HEK293T (cell line): ENCODE measurements at regions not wholly inside any gene's neighbourhood (a gene's known extent, or its start where the extent isn't known, plus 50 kb on each side); places are given as distances from the start of the nearest gene placed in this dataset.

ENCODE experiments used
- CTCF ChIA-PET: fragments of 350-600 bp; formaldehyde crosslinking; extraction: SDS; loops from one replicate; lab custom pipeline; 2021; ENCODE audit warnings: antibody characterized with exemption, inconsistent platforms; lab: Yijun Ruan, JAX
- POLR2A ChIA-PET: fragments of 350-600 bp; formaldehyde crosslinking; extraction: SDS; loops from one replicate; lab custom pipeline; 2020; ENCODE audit warnings: antibody characterized with exemption, inconsistent platforms; lab: Yijun Ruan, JAX
- DNase-seq: peaks from one replicate; pipeline ENCODE4 v3.0.0; 2012; ENCODE audit warnings: mixed read lengths; ENCODE audit errors: extremely low spot score
- ARNT ChIP-seq: fragments of 450-650 bp; IDR thresholded peaks from 2 replicates; pipeline ENCODE4 v1.6.1; 2017; ENCODE audit warnings: mild to moderate bottlenecking
- BHLHE40 ChIP-seq: fragments of 450-650 bp; IDR thresholded peaks from 2 replicates; pipeline ENCODE4 v1.6.1; 2016; ENCODE audit warnings: mild to moderate bottlenecking, moderate library complexity, borderline replicate concordance
- CTBP1 ChIP-seq: fragments of 450-650 bp; IDR thresholded peaks from 2 replicates; pipeline ENCODE4 v1.6.1; 2016; ENCODE audit warnings: borderline replicate concordance
- ELF4 ChIP-seq: fragments of 450-650 bp; IDR thresholded peaks from 2 replicates; pipeline ENCODE4 v1.6.1; 2017; ENCODE audit warnings: antibody characterized with exemption
- FOXA1 ChIP-seq: fragments of 450-650 bp; IDR thresholded peaks from 2 replicates; pipeline ENCODE4 v1.6.1; 2016; ENCODE audit warnings: mild to moderate bottlenecking
- FOXK2 ChIP-seq: fragments of 450-650 bp; IDR thresholded peaks from 2 replicates; pipeline ENCODE4 v1.6.1; 2016; ENCODE audit warnings: mild to moderate bottlenecking
- FOXM1 ChIP-seq: fragments of 450-650 bp; IDR thresholded peaks from 2 replicates; pipeline ENCODE4 v1.6.1; 2017; ENCODE audit warnings: mild to moderate bottlenecking, borderline replicate concordance
- HDGF ChIP-seq: fragments of 450-650 bp; IDR thresholded peaks from 2 replicates; pipeline ENCODE4 v1.6.1; 2017; ENCODE audit warnings: antibody characterized with exemption, borderline replicate concordance
- L3MBTL2 ChIP-seq: fragments of 450-650 bp; conservative IDR thresholded peaks from 2 replicates; pipeline ENCODE4 v1.6.1; 2016; ENCODE audit warnings: mild to moderate bottlenecking
- LEF1 ChIP-seq: fragments of 450-650 bp; IDR thresholded peaks from 2 replicates; pipeline ENCODE4 v1.6.1; 2017; ENCODE audit warnings: mild to moderate bottlenecking, borderline replicate concordance
- NFRKB ChIP-seq: fragments of 450-650 bp; IDR thresholded peaks from 2 replicates; pipeline ENCODE4 v1.6.1; 2016; ENCODE audit warnings: mild to moderate bottlenecking, moderate library complexity
- PKNOX1 ChIP-seq: fragments of 450-650 bp; IDR thresholded peaks from 2 replicates; pipeline ENCODE4 v1.6.1; 2016
- SP1 ChIP-seq: fragments of 450-650 bp; IDR thresholded peaks from 2 replicates; pipeline ENCODE4 v1.6.1; 2017
- SUZ12 ChIP-seq: fragments of 450-650 bp; IDR thresholded peaks from 2 replicates; pipeline ENCODE4 v1.6.1; 2016; ENCODE audit warnings: mild to moderate bottlenecking
- TARDBP ChIP-seq: fragments of 450-650 bp; IDR thresholded peaks from 2 replicates; pipeline ENCODE4 v1.6.1; 2016
- ZNF384 ChIP-seq: fragments of 450-650 bp; IDR thresholded peaks from 2 replicates; pipeline ENCODE4 v1.6.1; 2016

GRCh38 chr3:106365061-106365691, 496.4 kb upstream of the CBLB start:
- ChIA-PET CTCF (interaction anchor here (0.7 kb wide), 1 partner anchor 185 kb away, joined by 3 read pairs; no protein-coding TSS in a partner anchor), POLR2A (no interaction called here)
- no peak for TF ChIP-seq CTBP1
- no peak for TF ChIP-seq ZNF384
- no peak for TF ChIP-seq TARDBP
- TF ChIP-seq ELF4 = no peak
- no peak for TF ChIP-seq FOXA1
- no peak for TF ChIP-seq FOXM1
- TF ChIP-seq BHLHE40 = no peak
- TF ChIP-seq FOXK2 = no peak
- no peak for TF ChIP-seq LEF1
- TF ChIP-seq HDGF = no peak
- no peak for TF ChIP-seq ARNT
- no peak for TF ChIP-seq SP1
- no peak for DNase-seq

GRCh38 chr3:106366352-106366751, 497.5 kb upstream of the CBLB start:
- CTCF ChIA-PET = no interaction called here
- DNase-seq = no peak
- TF ChIP-seq CTBP1 = no peak
- TF ChIP-seq L3MBTL2 = no peak
- TF ChIP-seq NFRKB = no peak
- no peak for TF ChIP-seq ELF4
- TF ChIP-seq ZNF384 = no peak
- TF ChIP-seq ARNT = no peak
- TF ChIP-seq BHLHE40 = no peak
- TF ChIP-seq PKNOX1 = no peak
- no peak for TF ChIP-seq FOXA1
- TF ChIP-seq TARDBP = no peak
- TF ChIP-seq LEF1 = no peak
- no peak for TF ChIP-seq HDGF
- no peak for TF ChIP-seq FOXK2
- TF ChIP-seq SP1 = no peak
- POLR2A ChIA-PET = no interaction called here

GRCh38 chr3:106367496-106367895, 498.7 kb upstream of the CBLB start:
- ChIA-PET CTCF (no interaction called here), POLR2A (no interaction called here)
- no peak for TF ChIP-seq ZNF384
- no peak for DNase-seq

- DNase-seq = no peak
- ChIA-PET POLR2A (no interaction called here), CTCF (no interaction called here)
- no peak for TF ChIP-seq ZNF384
Measured at GRCh38 chr3:106371221-106371970, 502.6 kb upstream of the CBLB start.

GRCh38 chr3:106371971-106372805, 503.4 kb upstream of the CBLB start:
- DNase-seq = no peak
- ChIA-PET POLR2A (no interaction called here), CTCF (no interaction called here)
- TF ChIP-seq PKNOX1 (no peak), FOXA1 (no peak), HDGF (no peak), SP1 (no peak), FOXK2 (no peak), ARNT (no peak), BHLHE40 (no peak), NFRKB (no peak), CTBP1 (no peak), FOXM1 (no peak), TARDBP (no peak), ZNF384 (no peak), ELF4 (no peak), SUZ12 (no peak), LEF1 (no peak), L3MBTL2 (no peak)

- no peak for DNase-seq
- TF ChIP-seq NFRKB (no peak), FOXM1 (no peak), SP1 (no peak), CTBP1 (no peak), BHLHE40 (no peak), FOXK2 (no peak), LEF1 (no peak), ZNF384 (no peak), PKNOX1 (no peak), TARDBP (no peak), SUZ12 (no peak), L3MBTL2 (no peak), HDGF (no peak), FOXA1 (no peak), ARNT (no peak), ELF4 (no peak)
- CTCF ChIA-PET = no interaction called here
- POLR2A ChIA-PET = no interaction called here
Measured at GRCh38 chr3:106372806-106373190, 504.0 kb upstream of the CBLB start.
